Central memory CD8-positive, alpha-beta T cell (primary cell): ENCODE measurements at regions not wholly inside any gene's neighbourhood (a gene's known extent, or its start where the extent isn't known, plus 50 kb on each side); places are given as distances from the start of the nearest gene placed in this dataset.
"Not testable (repeated sequence)": the region's sequence is repeated elsewhere in the genome, so short reads cannot be mapped to it uniquely, and the experiment has no call there.

Experiments used
- ATAC-seq: fragments of 150-1000 bp; cut with Tn5 transposase; replicated peaks from 2 replicates; pipeline ENCODE4 v1.10.0; 2022; ENCODE audit warnings: mild to moderate bottlenecking, moderate FRiP score, moderate number of reproducible peaks; ENCODE audit not compliant: poor library complexity, severe bottlenecking; ENCODE audit errors: extremely low read depth
- DNase-seq, 2 donors: peaks; one replicate each; pipeline ENCODE4 v3.0.0; 2021; ENCODE audit warnings: low spot score in 2 of 2
- H3K27ac Mint-ChIP-seq: one replicate; pipeline ENCODE4 v1.8.0; 2022; ENCODE audit warnings: low read depth, mild to moderate bottlenecking, moderate library complexity, mixed read lengths
- H3K27me3 Mint-ChIP-seq: one replicate; pipeline ENCODE4 v1.8.0; 2022; ENCODE audit warnings: mixed read lengths
- H3K36me3 Mint-ChIP-seq: one replicate; pipeline ENCODE4 v1.8.0; 2022; ENCODE audit warnings: mild to moderate bottlenecking, moderate library complexity, mixed read lengths; ENCODE audit not compliant: insufficient read depth
- H3K4me1 Mint-ChIP-seq: one replicate; pipeline ENCODE4 v1.8.0; 2022; ENCODE audit warnings: mixed read lengths
- H3K4me3 Mint-ChIP-seq: one replicate; pipeline ENCODE4 v1.8.0; 2022; ENCODE audit warnings: mild to moderate bottlenecking, moderate library complexity, mixed read lengths
- H3K9me3 Mint-ChIP-seq: one replicate; pipeline ENCODE4 v1.8.0; 2022; ENCODE audit warnings: mixed read lengths

DNA sequence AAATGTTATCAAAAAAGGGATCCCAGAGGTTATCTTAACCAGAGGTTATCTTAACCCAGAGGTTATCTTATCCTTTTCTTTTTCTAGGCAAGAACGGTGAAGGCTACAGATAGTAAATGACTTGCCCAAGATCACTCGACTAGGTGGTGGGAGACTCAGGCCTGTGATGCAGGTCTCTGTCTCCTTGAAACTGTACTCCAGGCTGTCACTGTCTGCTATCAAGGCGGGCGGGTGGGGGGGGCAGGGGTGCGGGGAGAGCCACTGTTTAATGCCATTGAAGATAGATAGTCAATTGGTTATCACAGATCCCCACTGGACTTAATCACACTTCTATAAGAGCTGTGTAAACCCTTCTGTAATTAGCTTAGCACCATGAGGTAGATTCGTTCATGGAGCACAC is 315.9 kb upstream of the TCF4 start:
- H3K27me3 Mint-ChIP-seq = no peaks in the 10 kb centered on the region
- no peak overlapping the region for H3K27ac Mint-ChIP-seq
- no peaks in the 10 kb centered on the region for H3K4me1 Mint-ChIP-seq
- H3K9me3 Mint-ChIP-seq = peaks cover 8% of the 10 kb centered on the region
- H3K36me3 Mint-ChIP-seq = no peaks in the 10 kb centered on the region
- H3K4me3 Mint-ChIP-seq = no peak overlapping the region
- DNase-seq = no peak
- ATAC-seq = no peak

DNA sequence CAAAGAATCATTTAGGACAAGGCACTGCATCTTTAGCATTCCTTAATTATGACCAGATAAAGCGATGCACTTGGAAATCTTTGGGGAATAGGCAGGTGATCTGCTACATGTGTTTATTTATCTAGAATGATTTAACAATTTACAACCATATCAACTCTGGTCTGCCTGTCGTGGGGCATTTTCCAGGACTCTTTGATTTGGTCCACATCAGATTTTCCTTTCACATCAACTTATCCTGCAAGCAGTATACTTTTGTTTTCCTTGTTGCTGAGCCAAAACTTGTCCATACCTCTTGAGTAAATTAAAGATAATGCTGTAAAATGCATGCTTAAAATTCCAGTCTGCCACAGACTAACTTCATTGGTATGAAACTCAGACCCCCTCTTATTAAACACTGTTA is 312.4 kb upstream of the TCF4 start:
- H3K27me3 Mint-ChIP-seq = no peaks in the 10 kb centered on the region
- no peak for ATAC-seq
- no peak for DNase-seq
- H3K36me3 Mint-ChIP-seq = no peaks in the 10 kb centered on the region
- no peak overlapping the region for H3K4me3 Mint-ChIP-seq
- no peak overlapping the region for H3K27ac Mint-ChIP-seq
- no peaks in the 10 kb centered on the region for H3K4me1 Mint-ChIP-seq
- H3K9me3 Mint-ChIP-seq = peaks cover 3% of the 10 kb centered on the region

DNA sequence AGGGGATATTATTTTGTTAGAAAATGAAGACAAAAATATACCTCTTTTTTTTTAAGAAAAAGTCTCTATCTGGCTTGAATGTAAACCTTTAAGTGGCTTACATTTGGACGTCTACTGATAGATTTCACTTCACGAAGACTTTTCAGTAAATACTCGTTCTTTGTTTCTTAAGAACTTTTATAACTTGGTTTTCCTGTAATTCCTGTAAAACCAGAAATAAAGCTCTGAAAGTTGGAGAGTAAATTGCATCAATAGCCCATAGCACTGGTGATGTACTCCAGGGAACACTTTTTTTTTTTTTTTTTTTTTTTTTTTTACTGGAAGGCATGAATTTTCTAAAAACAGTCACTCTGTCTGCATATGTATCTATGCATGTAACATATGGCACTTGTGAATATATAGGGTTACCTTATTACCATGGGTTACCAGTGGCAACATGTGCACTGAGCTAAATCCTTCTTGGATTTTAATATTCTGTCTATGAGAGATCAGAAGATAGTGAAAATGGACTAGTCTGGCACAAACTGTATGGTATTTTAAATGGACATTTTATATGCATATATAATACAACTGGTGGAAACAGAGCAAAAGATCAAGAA is 309.2 kb upstream of the TCF4 start:
- no peak overlapping the region for H3K27ac Mint-ChIP-seq
- H3K36me3 Mint-ChIP-seq = no peaks in the 10 kb centered on the region
- DNase-seq (no peak), ATAC-seq (no peak)
- H3K27me3 Mint-ChIP-seq = no peaks in the 10 kb centered on the region
- no peaks in the 10 kb centered on the region for H3K4me1 Mint-ChIP-seq
- H3K4me3 Mint-ChIP-seq = no peak overlapping the region
- peaks cover 20% of the 10 kb centered on the region for H3K9me3 Mint-ChIP-seq

DNA sequence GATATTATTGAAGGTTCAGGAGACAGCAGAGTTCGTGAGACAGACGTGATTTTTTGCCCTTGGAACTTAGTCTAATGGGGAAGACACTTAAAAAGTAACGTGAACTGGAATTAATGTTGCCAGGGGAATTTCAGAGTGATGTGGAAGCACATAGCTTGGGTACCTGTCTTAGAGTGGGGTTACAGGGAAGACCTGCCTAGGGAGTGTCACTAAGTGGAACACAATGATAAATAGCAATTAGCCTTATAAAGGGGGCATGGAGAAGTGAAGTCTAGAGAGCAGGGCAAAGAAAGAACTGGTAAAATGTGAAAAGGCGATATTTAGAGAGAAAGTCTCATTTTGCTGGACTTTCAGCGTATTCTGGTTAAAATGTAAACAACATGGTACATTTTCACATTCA is 306.0 kb upstream of the TCF4 start:
- H3K9me3 Mint-ChIP-seq = peaks cover 20% of the 10 kb centered on the region
- no peaks in the 10 kb centered on the region for H3K27me3 Mint-ChIP-seq
- H3K4me3 Mint-ChIP-seq = no peak overlapping the region
- DNase-seq (no peak), ATAC-seq (no peak)
- no peaks in the 10 kb centered on the region for H3K36me3 Mint-ChIP-seq
- no peak overlapping the region for H3K27ac Mint-ChIP-seq
- no peaks in the 10 kb centered on the region for H3K4me1 Mint-ChIP-seq

DNA sequence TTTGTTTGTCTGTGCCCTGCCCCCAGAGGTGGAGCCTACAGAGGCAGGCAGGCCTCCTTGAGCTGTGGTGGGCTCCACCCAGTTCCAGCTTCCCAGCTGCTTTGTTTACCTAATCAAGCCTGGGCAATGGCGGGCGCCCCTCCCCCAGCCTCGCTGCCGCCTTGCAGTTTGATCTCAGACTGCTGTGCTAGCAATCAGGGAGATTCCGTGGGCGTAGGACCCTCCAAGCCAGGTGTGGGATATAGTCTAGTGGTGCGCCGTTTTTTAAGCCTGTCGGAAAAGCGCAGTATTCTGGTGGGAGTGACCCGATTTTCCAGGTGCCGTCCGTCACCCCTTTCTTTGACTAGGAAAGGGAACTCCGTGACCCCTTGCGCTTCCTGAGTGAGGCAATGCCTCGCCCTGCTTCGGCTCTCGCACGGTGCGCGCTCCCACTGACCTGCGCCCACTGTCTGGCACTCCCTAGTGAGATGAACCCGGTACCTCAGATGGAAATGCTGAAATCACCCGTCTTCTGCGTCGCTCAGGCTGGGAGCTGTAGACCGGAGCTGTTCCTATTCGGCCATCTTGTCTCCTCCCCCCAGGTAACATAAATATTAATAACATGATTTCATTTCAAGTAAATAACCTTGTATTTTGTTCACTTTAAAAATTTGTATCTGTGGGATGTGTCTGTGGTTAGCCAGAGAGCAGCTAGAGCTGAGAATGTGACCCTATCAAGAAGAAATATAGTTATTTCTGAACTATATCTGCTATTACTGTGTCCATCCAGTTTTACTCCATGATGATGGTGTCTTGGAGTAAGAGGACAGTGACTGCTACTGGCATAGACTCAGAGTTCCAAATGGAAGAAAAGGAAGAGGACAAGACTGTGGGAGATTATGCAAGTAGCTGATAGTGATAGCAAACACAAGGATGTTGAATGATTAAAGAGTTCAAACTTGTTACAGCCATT is 305.1 kb upstream of the TCF4 start:
- peaks cover 20% of the 10 kb centered on the region for H3K9me3 Mint-ChIP-seq
- DNase-seq, H3K27me3 Mint-ChIP-seq, H3K4me1 Mint-ChIP-seq, ATAC-seq, H3K27ac Mint-ChIP-seq, H3K4me3 Mint-ChIP-seq, H3K36me3 Mint-ChIP-seq: not testable (repeated sequence)

DNA sequence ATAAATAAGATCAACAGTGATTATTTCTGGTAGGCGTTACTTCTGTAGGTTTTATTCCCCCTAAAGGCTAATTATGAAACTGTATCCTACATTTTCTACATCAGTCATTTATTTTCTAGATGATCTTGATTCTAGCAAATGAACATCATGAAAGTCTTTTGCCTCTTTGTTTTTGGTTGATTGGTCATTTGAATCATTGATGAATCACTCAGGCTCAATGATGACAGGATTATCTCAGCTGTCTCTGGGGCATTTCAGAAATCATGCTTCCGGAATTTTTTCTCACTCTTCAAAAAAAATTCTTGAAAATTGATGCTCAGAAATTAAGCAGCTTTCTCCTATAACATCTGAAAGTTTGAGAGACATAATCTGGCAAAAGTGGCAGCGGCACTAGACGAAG is 298.9 kb upstream of the TCF4 start:
- H3K4me3 Mint-ChIP-seq = no peak overlapping the region
- H3K36me3 Mint-ChIP-seq = no peaks in the 10 kb centered on the region
- H3K27ac Mint-ChIP-seq = no peak overlapping the region
- no peaks in the 10 kb centered on the region for H3K27me3 Mint-ChIP-seq
- H3K9me3 Mint-ChIP-seq = no peaks in the 10 kb centered on the region
- no peaks in the 10 kb centered on the region for H3K4me1 Mint-ChIP-seq
- ATAC-seq (no peak), DNase-seq (no peak)

DNA sequence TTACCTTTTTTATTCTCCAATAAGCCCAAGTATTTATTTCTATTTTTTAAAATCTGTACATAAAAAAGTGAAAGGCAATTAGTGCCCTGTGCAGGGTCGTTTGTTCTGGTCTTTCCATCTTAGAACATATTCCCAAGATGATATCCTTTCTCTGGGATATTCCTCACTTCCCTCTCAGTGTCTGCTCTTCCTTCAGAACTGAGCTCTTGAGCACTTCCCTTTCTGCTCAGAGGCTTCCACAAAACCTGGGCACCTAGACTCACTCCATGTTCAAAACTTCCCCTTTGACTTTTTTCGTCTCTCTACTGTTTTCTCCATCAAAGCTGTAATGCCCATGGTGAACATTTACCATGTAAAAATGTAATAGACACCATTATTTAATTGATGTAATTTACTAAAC is 296.5 kb upstream of the TCF4 start:
- Mint-ChIP-seq H3K9me3 (no peaks in the 10 kb centered on the region), H3K36me3 (no peaks in the 10 kb centered on the region), H3K27ac (no peak overlapping the region), H3K4me1 (no peaks in the 10 kb centered on the region), H3K27me3 (no peaks in the 10 kb centered on the region), H3K4me3 (no peak overlapping the region)
- DNase-seq = no peak
- ATAC-seq = no peak

DNA sequence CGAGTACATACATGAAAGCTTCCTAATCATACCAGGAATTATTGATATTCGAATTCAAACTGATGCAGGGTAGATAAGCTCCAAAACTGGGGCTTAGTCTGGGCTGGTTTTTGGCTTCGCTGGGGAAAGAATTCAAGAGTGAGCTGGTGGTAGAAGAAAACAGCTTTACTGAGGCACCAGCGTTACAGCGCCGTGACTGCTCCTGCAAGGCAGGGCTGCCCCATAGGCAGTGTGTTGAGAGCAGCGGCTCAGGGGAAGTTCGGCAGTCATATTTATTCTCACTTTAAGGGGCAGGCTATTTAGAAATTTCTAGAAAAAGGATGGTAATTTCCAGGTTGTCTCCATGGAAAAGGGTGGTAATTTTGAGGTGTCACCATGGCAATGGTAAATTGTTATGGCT is 292.6 kb upstream of the TCF4 start:
- Mint-ChIP-seq H3K27ac (no peak overlapping the region), H3K36me3 (no peaks in the 10 kb centered on the region), H3K9me3 (no peaks in the 10 kb centered on the region), H3K27me3 (no peaks in the 10 kb centered on the region), H3K4me3 (no peak overlapping the region), H3K4me1 (no peaks in the 10 kb centered on the region)
- DNase-seq (no peak), ATAC-seq (no peak)

DNA sequence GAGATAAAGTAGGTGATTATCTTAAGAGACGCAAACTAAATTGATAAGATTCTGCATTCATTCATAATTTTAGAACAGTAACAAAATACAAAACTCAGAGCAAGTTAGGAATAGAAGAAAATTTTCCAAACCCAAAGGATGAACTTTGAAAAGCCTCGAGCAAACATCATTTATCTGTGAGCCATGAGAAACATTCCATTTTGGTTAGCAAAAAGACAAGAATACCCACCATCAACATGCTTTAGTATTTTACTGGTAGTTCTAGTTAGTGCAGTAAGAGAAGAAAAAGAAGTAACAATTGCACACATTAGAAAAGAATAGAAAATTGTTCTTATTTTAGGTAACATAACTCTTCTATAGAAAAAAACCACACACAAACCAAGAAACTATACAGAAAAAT is 291.3 kb upstream of the TCF4 start:
- no peaks in the 10 kb centered on the region for H3K27me3 Mint-ChIP-seq
- no peak overlapping the region for H3K4me3 Mint-ChIP-seq
- H3K27ac Mint-ChIP-seq = no peak overlapping the region
- H3K9me3 Mint-ChIP-seq = no peaks in the 10 kb centered on the region
- DNase-seq (no peak), ATAC-seq (no peak)
- no peaks in the 10 kb centered on the region for H3K4me1 Mint-ChIP-seq
- H3K36me3 Mint-ChIP-seq = no peaks in the 10 kb centered on the region

DNA sequence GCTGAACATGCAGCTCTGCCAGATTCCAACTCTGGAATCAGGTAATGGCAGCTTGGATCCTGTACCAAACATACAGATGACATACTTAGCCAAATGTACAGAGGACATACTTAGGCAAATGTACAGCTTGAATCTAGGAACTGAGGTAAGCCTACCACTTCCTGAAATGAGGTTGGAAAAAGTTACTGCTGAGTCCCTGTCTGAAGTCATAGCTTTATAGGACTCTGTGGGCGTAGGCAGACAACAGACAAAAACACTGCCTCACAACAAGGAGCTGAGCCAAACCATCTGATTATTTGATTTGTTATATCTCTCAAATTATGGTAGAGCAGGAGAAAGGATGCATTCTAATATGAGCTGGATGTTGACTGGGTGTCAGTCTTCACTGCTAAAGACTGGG is 290.2 kb upstream of the TCF4 start:
- Mint-ChIP-seq H3K4me1 (no peaks in the 10 kb centered on the region), H3K27ac (no peak overlapping the region), H3K27me3 (no peaks in the 10 kb centered on the region), H3K36me3 (no peaks in the 10 kb centered on the region), H3K9me3 (peaks cover 7% of the 10 kb centered on the region), H3K4me3 (no peak overlapping the region)
- ATAC-seq (no peak), DNase-seq (no peak)

DNA sequence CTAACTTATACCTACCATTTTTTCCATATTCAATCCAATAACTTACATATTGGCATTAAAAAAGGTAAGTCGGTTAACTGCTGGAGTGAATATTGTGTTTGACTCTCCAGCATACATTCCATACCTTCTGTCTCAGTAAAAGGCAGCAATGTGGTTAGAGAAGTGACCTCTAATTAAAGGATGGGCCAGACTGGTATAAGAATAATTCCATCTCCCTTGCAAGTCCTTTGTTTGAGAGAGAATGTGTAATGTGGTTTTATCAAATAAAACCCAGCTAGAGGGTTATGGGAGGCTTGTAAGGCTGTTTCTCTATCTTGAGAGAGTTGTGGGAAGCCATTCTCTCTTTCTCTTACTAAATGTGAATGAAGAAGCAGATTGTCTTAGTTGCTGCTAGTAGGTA is 289.3 kb upstream of the TCF4 start:
- H3K9me3 Mint-ChIP-seq = peaks cover 7% of the 10 kb centered on the region
- no peak overlapping the region for H3K27ac Mint-ChIP-seq
- no peak for ATAC-seq
- H3K27me3 Mint-ChIP-seq = no peaks in the 10 kb centered on the region
- no peaks in the 10 kb centered on the region for H3K36me3 Mint-ChIP-seq
- no peak for DNase-seq
- no peaks in the 10 kb centered on the region for H3K4me1 Mint-ChIP-seq
- no peak overlapping the region for H3K4me3 Mint-ChIP-seq

DNA sequence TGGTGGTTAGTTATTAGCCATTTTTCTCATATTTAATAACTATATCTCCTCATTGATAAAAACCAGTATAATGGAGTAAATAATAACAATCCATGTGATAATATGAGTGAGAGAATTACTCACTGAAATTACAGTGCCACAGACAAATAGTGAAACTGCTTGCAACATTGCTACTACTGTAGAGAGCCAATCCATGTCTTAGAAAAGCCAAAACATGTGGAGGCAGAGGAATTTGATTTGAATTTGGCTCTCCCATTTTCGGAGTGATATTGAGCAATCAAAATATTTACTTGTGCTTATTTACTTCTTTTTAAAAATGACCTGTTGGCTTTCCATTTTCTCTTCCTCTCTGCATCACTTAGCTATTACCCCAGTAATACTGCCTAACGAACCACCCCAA is 288.3 kb upstream of the TCF4 start:
- Mint-ChIP-seq H3K4me3 (no peak overlapping the region), H3K27me3 (no peaks in the 10 kb centered on the region), H3K36me3 (no peaks in the 10 kb centered on the region), H3K9me3 (peaks cover 7% of the 10 kb centered on the region), H3K27ac (no peak overlapping the region), H3K4me1 (no peaks in the 10 kb centered on the region)
- ATAC-seq = no peak
- DNase-seq = no peak

DNA sequence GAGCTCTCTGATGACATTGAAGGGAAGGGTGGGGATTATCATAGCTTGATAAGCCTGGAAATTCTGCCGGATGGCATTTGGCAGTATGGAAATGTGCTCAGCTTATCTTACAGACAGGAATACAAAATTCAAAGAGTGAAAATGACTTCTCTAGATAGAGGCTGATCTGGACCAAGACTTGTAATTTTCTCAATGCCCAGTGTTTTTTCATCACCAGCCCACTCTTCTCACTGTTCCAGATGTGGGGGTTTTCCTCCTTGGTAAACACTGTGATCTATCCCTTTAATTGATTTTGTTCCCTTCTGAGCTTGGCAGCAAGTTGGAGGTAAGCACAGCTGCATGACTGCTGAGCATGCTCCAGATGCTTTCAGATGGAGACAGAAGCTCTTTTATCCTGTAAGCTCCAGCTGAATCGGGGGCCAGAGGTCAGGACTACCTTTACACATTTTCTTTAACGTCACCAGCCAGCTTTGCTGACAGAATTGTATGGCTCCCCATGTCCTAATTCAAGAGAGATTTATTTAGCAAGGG is 287.4 kb upstream of the TCF4 start:
- Mint-ChIP-seq H3K27me3 (no peaks in the 10 kb centered on the region), H3K27ac (no peak overlapping the region), H3K9me3 (peaks cover 7% of the 10 kb centered on the region), H3K4me1 (no peaks in the 10 kb centered on the region), H3K4me3 (no peak overlapping the region), H3K36me3 (no peaks in the 10 kb centered on the region)
- DNase-seq = no peak
- ATAC-seq = no peak
